DMS153 treated with DMSO at 0.1 percent for 48 hours (cell line): ENCODE measurements at regions not wholly inside any gene's neighbourhood (a gene's known extent, or its start where the extent isn't known, plus 50 kb on each side); places are given as distances from the start of the nearest gene placed in this dataset.

Source experiments
- DNase-seq: peaks from one replicate; lab custom pipeline; 2025; ENCODE audit not compliant: unreplicated experiment; lab: John Stamatoyannopoulos, UW

DNA sequence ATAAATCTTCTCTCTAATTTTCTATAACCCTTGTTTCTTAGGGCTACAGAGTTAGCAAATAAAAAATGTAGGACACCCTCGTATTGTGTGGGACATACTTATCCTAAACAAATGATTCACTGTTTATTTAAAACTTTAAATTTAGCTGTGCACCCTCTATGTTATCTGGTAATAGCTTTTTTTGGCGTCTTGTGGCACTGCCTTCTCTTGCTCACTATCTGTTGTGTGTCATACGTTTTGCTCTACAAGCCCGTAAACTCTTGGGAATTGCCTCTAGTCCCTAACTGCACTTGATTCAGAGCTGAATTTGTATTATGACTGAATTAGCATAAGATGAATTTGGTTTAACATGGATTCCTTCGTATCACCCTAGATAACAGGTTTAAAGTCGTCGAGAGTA is 144.3 kb upstream of the MYOCD start:
- no peak for DNase-seq

DNA sequence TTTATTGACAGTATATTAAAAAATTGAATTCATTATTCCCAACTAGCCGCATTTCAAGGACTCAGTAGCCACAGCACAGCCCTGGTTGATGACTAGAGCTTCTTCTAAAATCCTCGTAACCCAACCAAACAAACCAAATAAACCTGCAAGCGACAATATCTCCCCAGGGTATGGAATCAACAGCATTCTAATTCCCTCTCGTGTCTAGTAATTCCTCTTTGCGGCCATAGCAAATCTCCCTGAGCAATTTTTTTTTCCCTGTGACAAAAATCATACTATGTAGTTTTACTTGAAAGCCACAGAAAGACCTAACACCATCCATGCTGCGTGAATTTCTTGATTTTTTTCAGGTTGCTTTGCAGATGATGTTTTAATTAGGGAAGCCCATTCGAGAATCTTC is 143.4 kb upstream of the MYOCD start:
- no peak for DNase-seq

DNA sequence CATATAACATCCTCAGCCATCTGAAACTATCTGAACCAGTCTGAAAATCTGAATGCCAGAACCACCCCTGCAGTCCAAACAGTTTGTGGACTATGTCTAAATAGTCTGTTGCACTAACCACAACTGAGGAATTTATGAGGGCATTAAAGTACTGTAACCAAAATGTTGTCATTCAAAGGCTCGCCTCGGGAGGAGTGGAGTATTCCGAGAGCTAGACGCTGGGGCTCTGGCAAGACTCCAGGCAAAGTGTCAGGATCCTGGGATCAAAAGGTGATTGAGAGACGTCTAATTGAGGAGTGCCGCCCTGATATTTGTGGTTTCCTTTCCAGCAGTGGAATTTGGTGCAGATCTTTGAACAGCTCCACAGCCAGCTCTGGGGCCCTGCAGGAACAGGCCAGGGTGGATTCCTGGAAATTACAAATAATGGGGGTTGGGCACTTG is 142.9 kb upstream of the MYOCD start:
- no peak for DNase-seq

DNA sequence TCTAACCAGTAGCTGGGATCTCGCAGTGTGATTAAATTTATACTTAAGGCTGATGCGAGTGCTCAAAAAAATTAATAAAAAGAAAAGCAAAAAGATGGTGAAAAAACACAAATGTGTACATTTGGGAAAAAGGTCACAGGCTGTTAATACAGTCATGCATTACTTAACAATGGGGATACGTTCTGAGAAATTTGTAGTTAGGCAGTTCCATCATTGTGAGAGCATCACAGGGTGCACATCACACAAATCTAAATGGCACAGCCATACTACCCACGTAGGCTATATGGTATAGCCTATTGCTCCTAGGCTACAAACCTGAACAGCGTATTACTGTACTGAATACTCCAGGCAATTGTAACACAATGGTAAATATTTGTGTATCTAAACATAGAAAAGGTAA is 142.4 kb upstream of the MYOCD start:
- DNase-seq, result no peak

DNA sequence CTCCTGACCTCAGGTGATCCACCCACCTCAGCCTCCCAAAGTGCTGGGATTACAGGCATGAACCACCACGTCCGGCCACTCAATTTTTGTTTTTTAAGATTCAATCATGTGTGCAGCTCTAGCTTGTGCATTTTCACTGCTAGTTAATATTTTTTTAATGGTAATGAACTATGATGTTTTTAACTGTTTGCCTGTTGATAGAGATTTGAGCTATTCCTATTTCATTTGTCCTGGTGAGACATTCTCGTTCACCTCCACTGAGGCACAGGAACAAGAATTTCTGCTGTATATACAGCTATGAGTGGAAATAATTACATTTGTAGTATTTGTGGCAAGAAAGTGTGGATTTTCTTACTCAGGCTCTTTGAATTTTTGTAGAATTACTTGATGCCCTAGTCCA is 137.7 kb upstream of the MYOCD start:
- DNase-seq, result no peak

DNA sequence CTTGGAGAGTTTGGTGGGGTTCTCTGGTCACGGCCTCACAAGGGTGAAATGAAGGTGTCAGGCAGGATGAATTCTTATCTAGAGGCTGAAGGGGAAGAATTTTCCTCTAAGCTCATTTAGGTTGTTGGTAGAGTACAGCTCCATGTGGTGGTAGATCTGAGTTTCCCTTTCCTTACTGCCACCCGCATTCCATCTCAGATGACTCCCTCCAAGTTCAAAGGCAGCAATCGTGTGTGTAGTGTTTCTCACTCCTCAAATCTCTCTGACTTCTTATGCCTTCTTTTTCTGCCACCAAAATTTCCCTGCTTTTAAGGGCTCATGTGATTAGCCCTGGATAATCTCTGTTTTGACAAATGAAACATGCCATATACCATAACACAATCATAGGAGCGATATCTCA is 135.5 kb upstream of the MYOCD start:
- DNase-seq, result no peak

DNA sequence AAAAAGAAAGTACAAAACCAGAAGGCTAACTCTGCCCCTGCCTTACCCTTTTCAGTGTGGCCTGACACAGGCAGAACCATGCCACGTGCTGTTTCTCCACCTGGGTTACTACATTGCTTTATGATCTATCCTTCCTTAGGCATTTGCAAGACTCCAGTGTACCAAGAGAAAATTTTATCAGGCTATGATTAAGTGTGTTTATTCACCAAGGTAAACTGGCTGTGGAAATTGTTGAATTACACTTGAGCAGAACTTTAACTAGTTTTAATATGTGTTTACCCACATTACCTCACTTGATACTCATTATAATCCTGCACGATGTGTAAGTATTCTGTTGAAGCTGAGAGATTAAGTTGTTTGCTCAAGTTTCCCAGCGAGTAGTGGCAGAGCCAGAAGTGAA is 129.7 kb upstream of the MYOCD start:
- no peak for DNase-seq

DNA sequence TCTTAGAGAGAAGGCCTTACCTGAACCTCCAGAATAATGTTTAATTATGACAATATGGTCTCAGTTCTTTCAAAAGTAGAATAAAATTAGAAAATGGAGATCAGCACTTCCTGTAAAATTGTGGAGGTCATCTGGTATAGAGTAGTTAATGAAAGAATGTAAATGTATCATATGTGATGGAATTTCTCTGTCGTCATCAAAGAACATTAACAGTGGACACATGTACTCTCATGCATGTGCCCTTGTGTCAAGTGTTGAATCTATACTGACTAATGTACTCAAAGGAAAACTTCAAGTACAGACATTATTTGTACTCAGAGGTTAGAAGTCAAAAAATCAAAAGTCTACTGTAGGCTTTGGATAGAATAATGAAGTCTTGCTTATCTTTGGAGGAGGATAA is 129.2 kb upstream of the MYOCD start:
- no peak for DNase-seq

DNA sequence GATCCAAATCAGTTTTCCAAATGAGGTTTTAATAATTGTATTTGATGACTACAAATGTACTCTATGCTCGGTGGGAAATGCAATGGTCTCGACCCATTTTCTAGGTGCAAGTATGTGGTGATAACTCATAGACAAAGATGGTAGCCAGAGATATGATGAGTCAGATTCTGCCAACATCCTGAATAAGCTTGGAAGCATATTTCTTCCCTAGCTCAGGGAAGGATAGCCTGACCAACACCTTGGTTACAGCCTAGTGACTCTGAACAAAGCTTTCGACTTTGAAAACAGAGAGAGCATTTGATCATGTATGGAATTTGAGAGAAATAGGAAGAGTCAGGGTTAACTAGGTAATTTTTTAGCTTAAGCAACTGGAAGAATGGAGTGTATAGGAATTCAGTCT is 128.3 kb upstream of the MYOCD start:
- DNase-seq, result no peak

DNA sequence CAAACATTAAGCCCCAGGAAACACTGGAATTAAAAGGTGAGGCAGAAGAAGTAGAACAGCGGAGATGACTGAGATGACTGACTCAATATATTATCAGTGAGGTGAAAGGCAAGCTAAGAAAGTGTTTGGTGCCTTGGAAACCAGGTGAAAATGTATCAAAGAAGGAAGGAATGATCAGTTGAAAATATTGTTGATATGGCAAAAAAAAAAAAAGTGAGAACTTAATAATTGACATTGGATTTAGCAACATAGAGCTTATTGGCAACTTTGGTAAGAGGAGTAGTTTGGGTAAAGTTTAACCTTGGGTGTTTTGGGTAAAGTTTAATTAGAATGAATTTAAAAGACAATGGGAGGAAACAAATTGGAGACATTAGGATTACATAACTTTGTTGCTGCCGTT is 127.7 kb upstream of the MYOCD start:
- no peak for DNase-seq

DNA sequence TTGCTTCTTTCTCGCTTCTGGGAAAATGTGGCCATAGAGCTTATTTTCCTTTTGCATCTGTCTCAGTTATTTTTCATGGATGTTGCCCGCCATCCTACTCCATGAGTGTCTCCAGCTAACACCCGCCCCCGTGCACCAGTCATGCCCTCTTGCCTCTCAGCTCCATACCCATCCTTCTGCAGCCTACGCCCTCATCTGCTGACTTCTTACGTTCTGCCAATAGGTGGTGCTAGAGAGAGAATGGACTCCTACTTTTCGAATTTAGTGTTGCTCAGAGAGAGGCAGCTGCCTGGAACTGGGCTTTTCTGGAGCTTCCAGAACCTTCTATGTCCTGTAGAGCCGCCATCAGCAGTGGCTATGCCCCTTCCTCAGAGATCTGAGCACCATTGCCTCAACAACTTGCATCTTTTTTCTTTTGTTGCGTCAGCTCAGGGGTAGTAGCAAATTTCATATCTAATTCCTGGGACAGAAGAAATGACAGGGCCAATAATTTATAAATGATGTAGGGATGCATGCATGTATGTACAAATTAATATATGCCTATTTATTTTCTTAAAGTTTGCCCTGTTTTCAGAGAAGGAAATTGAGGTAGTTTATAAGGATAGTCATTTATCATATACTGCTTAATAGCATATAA is 119.7 kb upstream of the MYOCD start:
- DNase-seq, result peak; percentile 2

DNA sequence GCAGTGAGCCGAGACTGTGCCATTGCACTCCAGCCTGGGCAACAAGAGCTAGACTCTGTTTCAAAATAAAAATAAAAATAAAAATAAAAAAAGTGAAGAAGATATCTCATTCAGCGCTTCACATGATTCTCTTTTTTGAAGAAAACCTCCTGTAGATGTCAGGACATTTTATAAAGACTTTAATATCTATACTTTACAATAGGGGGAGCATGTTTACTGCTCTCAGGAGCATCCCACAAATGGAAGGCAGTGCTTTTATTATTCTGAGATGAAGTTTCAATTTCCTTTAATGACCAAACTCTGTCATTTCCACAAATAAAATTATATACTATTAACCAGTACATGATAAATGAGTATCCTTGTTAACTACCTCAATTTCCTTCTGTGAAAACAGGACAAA is 118.7 kb upstream of the MYOCD start:
- no peak for DNase-seq

DNA sequence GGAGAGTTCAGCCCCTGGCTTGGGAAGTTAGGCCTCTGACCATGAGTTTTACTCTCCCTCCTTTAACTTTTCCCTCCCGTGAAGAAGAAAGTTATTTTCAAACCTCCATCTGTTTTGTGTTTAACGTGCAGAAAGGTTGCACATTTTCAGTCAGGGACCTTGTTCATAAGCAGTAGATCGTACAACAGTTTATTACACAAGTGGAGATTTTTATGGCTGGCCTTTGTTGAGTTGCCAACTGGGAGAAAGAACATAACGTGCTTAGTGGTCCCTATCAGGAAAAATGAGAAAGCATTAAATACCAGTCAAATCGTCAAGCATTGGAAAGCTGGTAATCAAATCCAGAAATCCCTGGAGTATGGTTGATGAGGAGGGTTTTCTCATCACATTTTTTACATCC is 117.9 kb upstream of the MYOCD start:
- no peak for DNase-seq

DNA sequence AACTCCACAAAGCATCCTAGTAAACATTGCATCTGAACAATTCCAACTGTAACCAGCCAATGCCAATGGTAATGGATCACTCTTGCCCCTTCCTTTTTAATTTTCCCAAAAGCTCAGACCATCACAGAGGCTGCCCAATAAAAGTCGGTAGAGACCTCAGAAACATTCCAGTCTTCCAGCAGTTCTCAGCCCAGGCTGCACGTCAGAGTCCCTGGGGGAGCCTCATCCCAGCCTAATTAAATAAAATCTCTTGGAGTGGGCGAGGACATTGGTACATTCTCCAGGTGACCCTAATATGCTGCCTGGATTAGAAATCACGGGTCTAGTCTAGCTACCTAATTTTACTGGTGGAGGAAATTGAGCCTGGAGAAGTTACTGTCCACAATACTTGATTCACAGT is 117.1 kb upstream of the MYOCD start:
- no peak for DNase-seq

DNA sequence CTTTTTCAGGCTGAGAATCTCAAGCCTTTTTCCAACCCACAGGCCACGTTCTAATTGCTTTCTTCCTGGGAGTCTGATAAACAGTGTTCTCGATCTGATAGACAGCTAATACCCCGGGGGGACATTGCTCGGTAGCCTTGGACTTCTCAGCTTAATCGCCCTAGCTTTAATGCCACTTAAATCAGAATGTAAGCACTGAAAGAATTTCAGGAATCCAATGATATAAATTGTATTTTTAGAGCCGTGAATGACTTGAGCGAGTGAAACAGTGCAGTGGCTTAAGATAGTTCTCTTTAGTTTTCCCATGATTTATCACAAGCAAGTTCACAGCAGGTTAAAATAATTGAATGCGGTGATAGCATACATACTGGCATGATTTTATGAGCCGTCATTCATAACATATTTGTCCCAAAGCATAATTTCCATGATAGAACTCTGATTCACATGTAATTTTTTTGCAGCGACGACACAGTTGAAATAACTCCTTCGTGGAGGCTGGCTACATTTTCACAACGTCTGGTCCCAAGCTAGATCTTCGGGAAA is 116.1 kb upstream of the MYOCD start:
- DNase-seq, result no peak

DNA sequence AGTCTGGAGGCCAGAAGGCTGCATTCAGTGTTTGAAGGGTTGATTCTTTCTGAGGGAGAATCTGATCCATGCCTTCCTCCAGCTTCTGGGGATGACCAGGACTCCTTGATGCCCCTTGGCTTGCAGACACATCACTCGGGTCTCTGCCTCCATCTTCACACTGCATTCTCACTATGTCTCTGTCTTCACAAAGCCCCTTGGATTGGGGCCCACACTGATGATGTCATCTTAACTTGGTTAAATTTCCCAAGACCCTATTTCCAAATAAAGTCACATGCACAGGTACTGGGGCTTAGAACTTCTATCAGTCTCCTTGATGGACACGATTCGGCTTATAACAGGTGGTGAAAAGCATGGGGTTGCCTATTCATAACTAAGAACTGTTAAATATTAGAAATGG is 112.1 kb upstream of the MYOCD start:
- DNase-seq, result no peak

DNA sequence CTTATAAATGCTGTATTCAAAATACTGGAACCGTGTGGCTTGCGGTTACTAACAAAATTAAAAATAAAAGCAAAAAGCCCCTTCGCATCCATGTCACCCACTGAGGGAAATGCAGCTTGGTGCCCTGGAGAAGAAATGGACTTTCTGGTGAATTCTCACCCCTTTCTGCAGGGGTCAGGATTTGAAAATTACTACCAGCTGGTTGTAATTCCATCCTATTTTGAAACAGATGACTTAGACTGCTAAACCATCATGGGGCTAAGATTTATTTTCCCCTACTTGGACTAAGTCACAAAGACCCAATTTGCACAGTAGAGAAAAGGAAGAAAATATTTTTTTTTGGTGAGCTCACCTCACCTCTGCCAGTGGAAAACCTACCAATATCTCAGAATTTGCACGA is 111.4 kb upstream of the MYOCD start:
- DNase-seq, result no peak

DNA sequence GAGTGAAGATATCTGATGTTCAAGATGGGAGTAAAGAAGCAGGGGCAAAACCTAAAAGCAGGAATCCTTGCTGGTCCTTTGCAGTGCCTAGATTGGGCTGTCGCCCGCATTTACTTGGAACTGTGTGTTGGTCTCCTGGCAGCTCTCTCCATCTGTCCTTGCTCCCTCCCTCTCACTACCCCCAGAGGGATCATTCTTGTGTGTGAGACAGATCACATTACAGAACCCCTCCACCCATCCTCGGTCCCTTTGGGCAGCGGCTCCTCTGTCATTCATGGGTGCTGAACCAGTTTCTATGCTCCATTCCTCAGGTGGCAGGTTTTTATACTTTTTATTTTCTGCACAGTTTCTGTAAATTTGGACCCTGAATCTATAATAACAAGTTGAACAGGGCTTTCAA is 99.4 kb upstream of the MYOCD start:
- DNase-seq, result no peak

DNA sequence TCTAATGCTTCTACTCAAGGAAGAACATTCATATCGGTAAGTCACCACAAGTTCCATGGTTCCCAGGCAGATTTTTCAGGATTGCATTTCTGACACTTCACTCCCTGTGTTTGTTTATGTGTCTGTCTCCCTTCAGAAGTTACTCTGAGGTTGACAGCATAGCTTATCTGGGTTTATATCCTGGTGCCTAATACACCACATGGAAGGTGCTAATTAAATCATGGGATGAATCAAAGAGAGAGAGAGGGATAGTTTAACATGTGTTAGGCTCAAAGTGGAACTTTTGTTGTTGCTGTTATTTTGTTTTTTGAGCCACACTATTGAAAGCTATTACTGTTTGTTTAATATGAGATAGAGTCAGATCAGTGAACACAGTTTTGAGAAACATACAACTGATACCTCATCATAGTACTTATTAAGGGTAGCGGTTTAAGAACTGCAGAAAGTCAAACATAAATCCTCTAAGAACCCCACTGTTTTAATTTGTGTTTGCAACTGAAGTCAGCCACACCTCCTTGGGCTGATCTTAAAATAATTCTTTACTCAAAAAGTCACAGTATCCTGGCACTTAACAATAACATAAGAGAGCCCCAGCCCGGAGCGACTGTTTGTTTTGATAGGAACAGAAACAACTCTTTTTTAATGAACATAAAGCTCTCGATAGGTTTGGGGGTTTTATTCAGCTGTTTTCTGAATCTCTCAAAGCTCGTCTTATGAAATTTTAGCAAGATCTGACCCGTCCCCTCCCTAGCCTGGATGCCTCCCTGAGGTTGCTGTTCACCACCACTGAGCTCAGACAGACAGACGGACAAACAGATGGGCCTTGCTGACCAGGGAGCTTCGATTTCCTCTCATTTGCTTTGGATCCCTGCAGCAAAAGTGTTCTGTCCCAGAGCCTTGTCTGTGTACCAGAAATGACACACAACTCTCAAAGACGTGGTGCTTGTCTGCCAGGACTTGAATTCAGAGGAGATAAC is 98.3 kb upstream of the MYOCD start:
- DNase-seq, result no peak

DNA sequence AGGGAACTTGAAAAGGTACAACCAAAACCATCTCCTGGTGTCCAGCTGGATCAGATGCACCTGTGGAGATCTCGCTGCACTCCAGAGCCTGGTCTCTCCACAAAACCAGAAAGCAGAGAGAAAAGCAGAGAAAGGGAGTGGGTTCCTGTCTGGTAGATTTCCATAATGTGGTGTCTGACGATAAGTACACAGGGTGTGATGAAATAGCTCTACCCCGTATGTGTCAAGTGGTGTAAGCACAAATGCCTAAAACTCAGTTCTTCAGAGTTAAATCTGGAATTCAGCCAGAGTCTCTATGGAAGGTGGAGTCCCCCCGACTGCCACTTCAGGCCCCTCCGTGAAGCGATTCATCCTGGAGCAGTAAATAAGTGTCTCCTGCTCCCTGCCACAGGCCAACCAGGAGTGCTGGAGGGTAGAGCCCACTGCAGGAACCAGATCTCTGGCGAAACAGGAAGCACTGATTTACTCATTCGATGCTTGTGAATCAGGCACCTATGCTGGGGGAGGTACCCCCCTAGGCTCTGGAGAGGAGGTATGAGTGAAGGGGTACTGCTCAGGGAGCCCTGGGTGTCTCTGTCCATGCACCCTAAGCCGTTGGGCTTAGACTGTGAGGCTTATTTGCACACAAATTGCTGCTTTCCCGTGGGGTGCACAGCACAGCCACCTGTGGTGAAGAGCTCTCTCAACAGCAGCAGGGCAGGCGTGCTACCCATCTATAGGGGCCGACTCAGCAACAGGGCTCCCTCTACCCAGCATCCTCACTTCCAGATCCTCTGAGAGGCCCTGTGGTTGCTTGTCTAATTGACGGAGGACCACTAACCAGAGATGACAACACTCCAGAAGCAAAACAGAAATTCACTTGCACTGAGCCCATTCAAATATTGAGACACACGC is 97.1 kb upstream of the MYOCD start:
- no peak for DNase-seq

DNA sequence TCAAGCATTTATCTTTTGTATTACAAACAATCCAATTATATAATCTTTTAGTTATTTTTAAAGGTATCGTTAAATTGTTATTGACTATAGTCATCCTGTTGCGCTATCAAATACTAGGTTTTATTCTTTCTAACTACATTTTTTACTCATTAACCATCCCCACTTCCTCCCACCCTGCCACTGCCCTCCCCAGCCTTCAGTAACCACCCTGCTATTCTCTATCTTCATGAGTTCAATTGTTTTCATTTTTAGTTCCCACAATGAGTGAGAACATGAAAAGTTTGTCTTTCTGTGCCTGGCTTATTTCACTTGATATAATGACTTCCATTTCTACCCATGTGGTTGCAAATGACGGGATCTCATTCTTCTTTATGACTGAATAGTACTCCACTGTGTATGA is 94.1 kb upstream of the MYOCD start:
- no peak for DNase-seq
